Neural progenitor cell (in vitro differentiated cells): ENCODE measurements at regions not wholly inside any gene's neighbourhood (a gene's known extent, or its start where the extent isn't known, plus 50 kb on each side); places are given as distances from the start of the nearest gene placed in this dataset.

Experiments used
- DNase-seq: peaks from one replicate; pipeline ENCODE4 v3.0.0-alpha.2; 2016; ENCODE audit warnings: low spot score
- H2AFZ ChIP-seq: fragments of 200-600 bp; sonication (generic); replicated peaks from 2 replicates; pipeline ENCODE4 v1.6.1; 2016; ENCODE audit warnings: antibody characterized with exemption
- H3F3A ChIP-seq: fragments of 200-600 bp; sonication (generic); 2 replicates; pipeline ENCODE4 v1.6.1; 2016; ENCODE audit warnings: antibody characterized with exemption, low read depth
- H3K27ac ChIP-seq: fragments of 200-600 bp; sonication (generic); 2 replicates; pipeline ENCODE4 v1.5.1; 2016; ENCODE audit warnings: mild to moderate bottlenecking
- H3K27me3 ChIP-seq: fragments of 200-600 bp; sonication (generic); 2 replicates; pipeline ENCODE4 v1.6.1; 2016; ENCODE audit warnings: mild to moderate bottlenecking, moderate library complexity
- H3K36me3 ChIP-seq: fragments of 200-600 bp; sonication (generic); 2 replicates; pipeline ENCODE4 v1.5.1; 2016
- H3K4me1 ChIP-seq: fragments of 200-600 bp; sonication (generic); 2 replicates; pipeline ENCODE4 v1.6.1; 2016; ENCODE audit warnings: mixed run types
- H3K4me2 ChIP-seq: fragments of 200-600 bp; sonication (generic); 2 replicates; pipeline ENCODE4 v1.6.1; 2016
- H3K4me3 ChIP-seq: fragments of 200-600 bp; sonication (generic); 2 replicates; pipeline ENCODE4 v1.5.1; 2016
- H3K79me2 ChIP-seq: fragments of 200-600 bp; sonication (generic); 2 replicates; pipeline ENCODE4 v1.6.1; 2016; ENCODE audit warnings: low read depth
- H3K9ac ChIP-seq: fragments of 200-600 bp; sonication (generic); 2 replicates; pipeline ENCODE4 v1.6.1; 2016
- H3K9me3 ChIP-seq: fragments of 200-600 bp; sonication (generic); 2 replicates; pipeline ENCODE4 v1.5.1; 2016; ENCODE audit warnings: low read depth
- H4K20me1 ChIP-seq: fragments of 200-600 bp; sonication (generic); 2 replicates; pipeline ENCODE4 v1.6.1; 2016; ENCODE audit warnings: low read depth
- H3K27ac Mint-ChIP-seq: 3 replicates; pipeline ENCODE4 v1.8.0; 2021; ENCODE audit warnings: mixed read lengths
- H3K27me3 Mint-ChIP-seq: 2 replicates; pipeline ENCODE4 v1.8.0; 2022; ENCODE audit warnings: low read depth, mild to moderate bottlenecking, inconsistent platforms, moderate library complexity, mixed read lengths; ENCODE audit not compliant: insufficient read depth
- H3K36me3 Mint-ChIP-seq: 3 replicates; pipeline ENCODE4 v1.8.0; 2021; ENCODE audit warnings: mixed read lengths
- H3K4me1 Mint-ChIP-seq: 3 replicates; pipeline ENCODE4 v1.8.0; 2021; ENCODE audit warnings: mixed read lengths
- H3K4me3 Mint-ChIP-seq: 3 replicates; pipeline ENCODE4 v1.8.0; 2021; ENCODE audit warnings: mild to moderate bottlenecking, moderate library complexity, mixed read lengths
- H3K9me3 Mint-ChIP-seq: 3 replicates; pipeline ENCODE4 v1.8.0; 2020; ENCODE audit warnings: mixed read lengths
- EZH2 ChIP-seq: fragments of 200-600 bp; sonication (generic); IDR thresholded peaks from 2 replicates; pipeline ENCODE4 v1.6.1; 2017; ENCODE audit warnings: antibody characterized with exemption, mild to moderate bottlenecking, moderate library complexity
- EZH2phosphoT487 ChIP-seq: fragments of 200-600 bp; sonication (generic); IDR thresholded peaks from 2 replicates; pipeline ENCODE4 v1.6.1; 2017; ENCODE audit warnings: antibody characterized with exemption
- TF ChIP-seq, protein P1 (sequence below): fragments of 200-600 bp; sonication (generic); IDR thresholded peaks from 2 replicates; pipeline ENCODE4 v1.5.1; 2017; ENCODE audit warnings: antibody characterized with exemption, mild to moderate bottlenecking

DNA sequence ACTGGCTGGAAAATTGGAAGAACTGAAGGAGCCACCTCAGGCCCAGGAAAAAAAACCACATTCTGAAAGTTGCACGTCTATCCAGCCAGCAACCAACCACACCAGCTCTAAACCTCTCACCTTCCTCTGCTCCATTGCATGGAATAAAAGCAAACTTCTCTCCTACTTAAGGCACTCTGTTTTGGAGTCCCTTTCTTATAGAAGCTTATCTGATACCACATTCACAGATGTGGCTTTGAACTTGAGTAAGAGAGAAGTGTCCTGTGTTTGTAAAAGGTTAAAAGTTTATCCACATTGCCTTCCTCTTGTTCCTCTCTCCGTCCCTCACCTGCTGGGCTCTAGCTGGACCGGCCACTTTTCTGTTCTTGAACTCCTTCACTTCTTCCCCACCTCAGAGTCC is 99.6 kb upstream of the PLXNC1 start:
- H3K9me3 Mint-ChIP-seq: peaks cover 7% of the 10 kb centered on the region
- no peaks in the 10 kb centered on the region for H3K9me3 ChIP-seq
- no peak overlapping the region for H3K27ac Mint-ChIP-seq
- H3F3A ChIP-seq: no peaks in the 10 kb centered on the region
- no peaks in the 10 kb centered on the region for H3K79me2 ChIP-seq
- H3K36me3 Mint-ChIP-seq: no peaks in the 10 kb centered on the region
- H3K4me2 ChIP-seq: no peak overlapping the region
- peaks cover 2% of the 10 kb centered on the region for H3K27me3 Mint-ChIP-seq
- DNase-seq: no peak
- no peaks in the 10 kb centered on the region for H4K20me1 ChIP-seq
- no peak overlapping the region for H3K9ac ChIP-seq
- no peak overlapping the region for H3K27ac ChIP-seq
- H3K4me1 ChIP-seq: peaks cover 7% of the 10 kb centered on the region
- peaks cover 19% of the 10 kb centered on the region for H3K4me1 Mint-ChIP-seq
- TF ChIP-seq, protein P1, sequence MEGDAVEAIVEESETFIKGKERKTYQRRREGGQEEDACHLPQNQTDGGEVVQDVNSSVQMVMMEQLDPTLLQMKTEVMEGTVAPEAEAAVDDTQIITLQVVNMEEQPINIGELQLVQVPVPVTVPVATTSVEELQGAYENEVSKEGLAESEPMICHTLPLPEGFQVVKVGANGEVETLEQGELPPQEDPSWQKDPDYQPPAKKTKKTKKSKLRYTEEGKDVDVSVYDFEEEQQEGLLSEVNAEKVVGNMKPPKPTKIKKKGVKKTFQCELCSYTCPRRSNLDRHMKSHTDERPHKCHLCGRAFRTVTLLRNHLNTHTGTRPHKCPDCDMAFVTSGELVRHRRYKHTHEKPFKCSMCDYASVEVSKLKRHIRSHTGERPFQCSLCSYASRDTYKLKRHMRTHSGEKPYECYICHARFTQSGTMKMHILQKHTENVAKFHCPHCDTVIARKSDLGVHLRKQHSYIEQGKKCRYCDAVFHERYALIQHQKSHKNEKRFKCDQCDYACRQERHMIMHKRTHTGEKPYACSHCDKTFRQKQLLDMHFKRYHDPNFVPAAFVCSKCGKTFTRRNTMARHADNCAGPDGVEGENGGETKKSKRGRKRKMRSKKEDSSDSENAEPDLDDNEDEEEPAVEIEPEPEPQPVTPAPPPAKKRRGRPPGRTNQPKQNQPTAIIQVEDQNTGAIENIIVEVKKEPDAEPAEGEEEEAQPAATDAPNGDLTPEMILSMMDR: no peak
- TF ChIP-seq EZH2phosphoT487 (no peak), EZH2 (no peak)
- H3K36me3 ChIP-seq: no peaks in the 10 kb centered on the region
- peaks cover 30% of the 10 kb centered on the region for H3K27me3 ChIP-seq
- H3K4me3 ChIP-seq: no peak overlapping the region
- H2AFZ ChIP-seq: no peak overlapping the region
- no peak overlapping the region for H3K4me3 Mint-ChIP-seq

DNA sequence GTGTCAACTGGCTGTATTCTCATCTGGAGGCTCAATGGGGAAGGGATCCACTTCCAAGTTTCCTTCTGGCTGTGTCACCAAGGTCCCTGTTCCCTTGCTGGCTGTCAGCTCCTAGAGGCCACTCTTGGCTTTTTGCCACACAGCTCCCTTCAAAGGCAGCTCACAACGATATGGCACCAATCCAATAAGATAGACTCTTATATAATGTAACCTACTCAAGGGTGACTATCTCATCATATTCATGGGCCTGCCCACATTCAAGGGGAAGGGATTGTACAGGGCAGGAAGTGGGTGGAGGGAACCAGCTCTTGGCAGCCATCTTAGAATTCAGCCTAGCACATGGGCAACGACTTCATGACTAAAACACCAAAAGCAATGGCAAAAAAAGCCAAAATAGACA is 98.7 kb upstream of the PLXNC1 start:
- H3K9me3 Mint-ChIP-seq: peaks cover 9% of the 10 kb centered on the region
- peaks cover 2% of the 10 kb centered on the region for H3K27me3 Mint-ChIP-seq
- H3K27ac ChIP-seq: no peak overlapping the region
- TF ChIP-seq EZH2phosphoT487 (no peak), EZH2 (no peak)
- TF ChIP-seq, protein P1: no peak
- no peaks in the 10 kb centered on the region for H3K36me3 Mint-ChIP-seq
- DNase-seq: no peak
- no peak overlapping the region for H3K4me3 ChIP-seq
- peaks cover 16% of the 10 kb centered on the region for H3K4me1 Mint-ChIP-seq
- no peaks in the 10 kb centered on the region for H3K9me3 ChIP-seq
- no peak overlapping the region for H3K9ac ChIP-seq
- H3F3A ChIP-seq: no peaks in the 10 kb centered on the region
- H3K4me1 ChIP-seq: peaks cover 7% of the 10 kb centered on the region
- H2AFZ ChIP-seq: no peak overlapping the region
- H3K4me3 Mint-ChIP-seq: no peak overlapping the region
- no peaks in the 10 kb centered on the region for H3K36me3 ChIP-seq
- no peak overlapping the region for H3K4me2 ChIP-seq
- no peaks in the 10 kb centered on the region for H3K79me2 ChIP-seq
- no peak overlapping the region for H3K27ac Mint-ChIP-seq
- no peaks in the 10 kb centered on the region for H4K20me1 ChIP-seq
- H3K27me3 ChIP-seq: peaks cover 21% of the 10 kb centered on the region

DNA sequence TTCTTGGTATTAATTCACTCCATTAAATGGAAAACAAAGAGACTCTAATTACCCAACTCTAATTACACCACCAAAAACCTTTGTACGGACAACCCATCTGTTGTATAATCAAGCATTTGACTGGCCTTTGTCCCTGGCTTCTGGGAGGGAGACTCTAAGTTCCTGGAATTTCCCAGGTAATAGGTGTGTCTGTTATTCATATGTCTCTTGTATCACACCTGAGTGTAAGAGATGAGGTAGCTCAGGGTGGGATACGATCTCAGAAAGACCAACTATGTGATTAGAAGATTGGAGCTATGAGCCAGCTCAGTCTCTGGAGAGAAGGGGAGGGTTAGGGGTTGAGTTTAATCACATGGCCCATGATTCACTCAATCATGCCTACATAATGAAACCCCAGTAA is 94.7 kb upstream of the PLXNC1 start:
- Mint-ChIP-seq H3K4me3 (no peak overlapping the region), H3K36me3 (no peaks in the 10 kb centered on the region), H3K27me3 (peaks cover 2% of the 10 kb centered on the region), H3K4me1 (peaks cover 10% of the 10 kb centered on the region), H3K27ac (no peak overlapping the region), H3K9me3 (peaks cover 12% of the 10 kb centered on the region)
- no peak for DNase-seq
- Histone ChIP-seq H3K36me3 (no peaks in the 10 kb centered on the region), H3K27ac (no peak overlapping the region), H3K79me2 (no peaks in the 10 kb centered on the region), H3K4me3 (no peak overlapping the region), H3F3A (no peaks in the 10 kb centered on the region), H3K27me3 (no peaks in the 10 kb centered on the region), H3K9me3 (no peaks in the 10 kb centered on the region), H4K20me1 (no peaks in the 10 kb centered on the region), H3K9ac (no peak overlapping the region), H3K4me2 (no peak overlapping the region), H3K4me1 (peaks cover 7% of the 10 kb centered on the region), H2AFZ (no peak overlapping the region)
- TF ChIP-seq, protein P1: no peak
- TF ChIP-seq EZH2: no peak
- TF ChIP-seq EZH2phosphoT487: no peak

DNA sequence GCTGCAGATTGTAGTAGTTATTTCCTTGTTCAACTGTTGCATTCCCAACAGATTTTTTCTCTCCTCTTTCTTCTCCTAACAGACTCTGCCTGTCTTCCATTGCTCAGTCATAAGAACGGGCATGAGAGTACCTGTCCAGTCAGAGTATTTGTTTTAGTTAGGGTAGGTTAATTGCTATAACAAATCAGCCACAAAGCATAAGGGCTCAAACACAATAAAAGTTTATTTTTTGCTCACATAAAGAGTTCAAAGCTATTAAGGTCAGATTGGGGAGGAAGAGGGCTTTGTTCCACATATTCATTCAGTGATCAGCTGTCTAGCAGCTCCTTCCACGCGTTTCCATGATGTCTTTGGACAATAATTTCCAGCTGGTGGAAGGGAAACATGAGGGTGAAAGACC is 92.8 kb upstream of the PLXNC1 start:
- Mint-ChIP-seq H3K36me3 (no peaks in the 10 kb centered on the region), H3K9me3 (peaks cover 12% of the 10 kb centered on the region), H3K4me1 (peaks cover 10% of the 10 kb centered on the region), H3K4me3 (no peak overlapping the region), H3K27ac (no peak overlapping the region), H3K27me3 (peaks cover 4% of the 10 kb centered on the region)
- DNase-seq: no peak
- Histone ChIP-seq H3K4me1 (peaks cover 7% of the 10 kb centered on the region), H3K36me3 (no peaks in the 10 kb centered on the region), H3K4me2 (no peak overlapping the region), H2AFZ (no peak overlapping the region), H3K4me3 (no peak overlapping the region), H3K9ac (no peak overlapping the region), H3K9me3 (no peaks in the 10 kb centered on the region), H3K27ac (no peak overlapping the region), H3K27me3 (no peaks in the 10 kb centered on the region), H3F3A (no peaks in the 10 kb centered on the region), H3K79me2 (no peaks in the 10 kb centered on the region), H4K20me1 (no peaks in the 10 kb centered on the region)
- TF ChIP-seq, protein P1: no peak
- TF ChIP-seq EZH2 (no peak), EZH2phosphoT487 (no peak)
